GM12892 (cell line): ENCODE measurements at regions not wholly inside any gene's neighbourhood (a gene's known extent, or its start where the extent isn't known, plus 50 kb on each side); places are given as distances from the start of the nearest gene placed in this dataset.

ENCODE experiments used
- POLR2AphosphoS5 ChIP-seq: IDR thresholded peaks from 2 replicates; pipeline ENCODE4 v1.6.1; 2011; ENCODE audit warnings: low read depth, low read length, control low read depth
- TAF1 ChIP-seq: IDR thresholded peaks from 2 replicates; pipeline ENCODE4 v1.6.1; 2011; ENCODE audit warnings: low read depth, mild to moderate bottlenecking, control low read depth, low read length, borderline replicate concordance

GRCh38 chr2:104673225-104673624 is 180.7 kb upstream of the POU3F3 start:
- no peak for TF ChIP-seq POLR2AphosphoS5
- no peak for TF ChIP-seq TAF1
